GM20000 (cell line): ENCODE measurements at regions not wholly inside any gene's neighbourhood (a gene's known extent, or its start where the extent isn't known, plus 50 kb on each side); places are given as distances from the start of the nearest gene placed in this dataset.

Experiments
- DNase-seq: peaks from one replicate; pipeline ENCODE4 v3.0.0; 2012; ENCODE audit warnings: low spot score
- TF ChIP-seq, protein P1 (sequence below): IDR thresholded peaks from 2 replicates; pipeline ENCODE4 v1.5.1; 2012; ENCODE audit warnings: mild to moderate bottlenecking, control low read depth; ENCODE audit errors: extremely low read depth, missing control alignments

DNA sequence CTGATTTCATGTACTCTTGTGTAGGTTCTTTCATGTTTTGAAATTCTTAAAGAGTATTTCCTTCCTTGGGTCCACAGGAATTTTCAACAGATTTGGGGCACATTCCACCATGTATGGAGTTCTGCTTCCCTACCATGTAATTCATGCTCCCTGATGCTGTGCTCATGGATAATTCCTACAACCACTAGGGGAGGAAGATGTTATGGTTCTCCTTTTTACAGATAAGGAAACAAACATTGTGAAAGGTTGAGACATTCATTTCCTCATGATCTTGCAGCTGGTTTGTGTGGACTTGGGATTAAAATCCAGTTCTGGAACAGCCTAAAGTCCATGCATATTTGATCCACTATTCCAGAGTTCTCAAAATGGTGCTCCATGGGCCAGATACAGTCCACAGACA, 174.9 kb upstream of the FRMD4B start:
- DNase-seq = no peak
- TF ChIP-seq, protein P1, sequence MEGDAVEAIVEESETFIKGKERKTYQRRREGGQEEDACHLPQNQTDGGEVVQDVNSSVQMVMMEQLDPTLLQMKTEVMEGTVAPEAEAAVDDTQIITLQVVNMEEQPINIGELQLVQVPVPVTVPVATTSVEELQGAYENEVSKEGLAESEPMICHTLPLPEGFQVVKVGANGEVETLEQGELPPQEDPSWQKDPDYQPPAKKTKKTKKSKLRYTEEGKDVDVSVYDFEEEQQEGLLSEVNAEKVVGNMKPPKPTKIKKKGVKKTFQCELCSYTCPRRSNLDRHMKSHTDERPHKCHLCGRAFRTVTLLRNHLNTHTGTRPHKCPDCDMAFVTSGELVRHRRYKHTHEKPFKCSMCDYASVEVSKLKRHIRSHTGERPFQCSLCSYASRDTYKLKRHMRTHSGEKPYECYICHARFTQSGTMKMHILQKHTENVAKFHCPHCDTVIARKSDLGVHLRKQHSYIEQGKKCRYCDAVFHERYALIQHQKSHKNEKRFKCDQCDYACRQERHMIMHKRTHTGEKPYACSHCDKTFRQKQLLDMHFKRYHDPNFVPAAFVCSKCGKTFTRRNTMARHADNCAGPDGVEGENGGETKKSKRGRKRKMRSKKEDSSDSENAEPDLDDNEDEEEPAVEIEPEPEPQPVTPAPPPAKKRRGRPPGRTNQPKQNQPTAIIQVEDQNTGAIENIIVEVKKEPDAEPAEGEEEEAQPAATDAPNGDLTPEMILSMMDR = no peak

DNA sequence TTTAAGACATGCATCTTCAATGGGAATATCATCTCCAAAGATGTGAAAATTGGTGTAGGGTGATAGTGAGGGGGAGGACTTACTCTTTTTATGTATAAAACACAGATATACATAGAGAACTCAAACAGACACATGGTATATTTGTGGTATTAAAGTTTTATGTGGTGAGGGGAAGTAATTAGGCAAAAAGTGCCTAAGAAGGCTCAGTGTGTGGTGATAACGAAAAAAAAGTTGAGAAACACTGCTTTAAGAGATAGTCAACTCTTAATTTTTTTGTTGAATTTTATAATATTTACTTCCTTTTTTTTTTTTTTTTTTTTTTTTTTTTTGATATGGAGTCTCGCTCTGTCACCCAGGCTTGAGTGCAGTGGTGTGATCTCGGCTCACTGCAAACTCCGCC, 174.2 kb upstream of the FRMD4B start:
- TF ChIP-seq, protein P1 = no peak
- DNase-seq = no peak

DNA sequence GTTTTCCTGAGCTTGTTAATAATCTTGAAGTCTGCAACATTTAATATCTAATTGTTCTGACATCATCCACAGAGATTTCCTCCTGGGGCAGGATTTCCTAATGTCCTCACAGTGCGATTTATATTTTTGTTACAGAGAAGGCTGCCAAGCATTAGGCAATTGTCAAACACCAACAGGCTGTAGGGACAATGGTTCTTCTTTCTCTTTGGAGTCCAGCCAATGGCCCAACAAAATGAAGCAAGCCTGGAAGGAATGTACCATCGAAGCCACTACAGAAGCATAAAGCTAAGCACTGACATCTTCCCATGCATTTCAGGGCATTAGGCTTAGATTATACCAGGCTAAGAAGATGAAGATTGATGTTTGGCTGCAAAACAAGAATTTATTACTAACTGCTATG, 173.0 kb upstream of the FRMD4B start:
- TF ChIP-seq, protein P1 = no peak
- DNase-seq = no peak

DNA sequence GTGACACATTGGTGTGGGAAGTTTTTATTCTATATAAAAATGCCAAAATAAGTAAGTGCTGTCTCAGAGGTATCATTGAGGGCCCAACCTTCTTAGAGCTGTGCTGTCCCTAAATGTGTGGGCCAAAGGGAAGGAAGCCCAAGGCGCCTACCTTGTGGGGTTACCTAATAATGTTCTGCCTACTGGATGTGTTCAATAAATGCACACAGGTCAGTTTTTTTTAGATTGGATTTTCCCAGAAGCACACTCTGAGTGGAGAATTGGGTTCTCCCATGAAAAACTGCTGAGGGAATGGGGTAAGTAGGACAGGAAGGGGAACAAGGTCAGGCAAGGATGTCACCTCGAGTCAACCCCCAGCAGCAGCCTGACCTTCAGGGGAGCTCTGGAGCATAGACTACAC, 168.7 kb upstream of the FRMD4B start:
- DNase-seq = no peak
- TF ChIP-seq, protein P1 = no peak

DNA sequence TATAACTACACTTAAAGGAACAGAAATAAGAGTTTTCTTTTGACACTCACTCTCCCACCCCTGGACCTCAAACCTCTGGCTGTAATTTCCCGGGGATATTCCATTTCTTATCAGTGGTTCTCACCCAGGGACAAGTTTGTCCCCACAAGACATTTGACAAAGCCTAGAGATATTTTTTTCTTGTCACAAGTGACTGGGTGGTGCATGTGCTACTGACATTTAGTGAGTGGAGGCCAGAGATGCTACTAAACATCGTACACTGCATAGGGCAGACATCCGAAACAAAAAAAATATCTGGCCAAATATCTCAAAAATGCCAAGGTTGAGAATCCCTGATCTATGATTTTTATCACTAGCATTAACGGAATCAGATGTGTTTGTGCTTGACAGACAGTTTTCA, 168.0 kb upstream of the FRMD4B start:
- TF ChIP-seq, protein P1 = no peak
- no peak for DNase-seq

DNA sequence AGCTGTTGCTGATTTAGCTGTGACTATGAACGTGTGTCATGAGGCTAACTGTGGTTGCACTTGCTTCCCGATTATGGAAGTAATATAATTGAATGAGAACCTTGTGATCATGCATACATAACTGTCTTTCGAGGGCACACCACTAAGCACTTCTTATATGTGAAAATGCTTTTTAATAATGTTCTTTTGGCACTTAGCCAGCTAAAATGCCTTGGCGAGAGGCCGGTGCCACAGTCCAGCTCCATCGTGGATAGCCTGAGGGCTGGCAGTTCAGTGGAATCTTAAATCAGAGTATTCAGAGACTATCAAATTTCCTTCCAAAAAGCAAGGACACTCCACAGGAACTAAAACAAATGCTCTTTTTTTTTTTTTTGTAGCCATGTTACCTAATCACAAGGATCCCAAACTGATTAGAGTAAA, 161.6 kb upstream of the FRMD4B start:
- TF ChIP-seq, protein P1 = no peak
- DNase-seq = no peak

DNA sequence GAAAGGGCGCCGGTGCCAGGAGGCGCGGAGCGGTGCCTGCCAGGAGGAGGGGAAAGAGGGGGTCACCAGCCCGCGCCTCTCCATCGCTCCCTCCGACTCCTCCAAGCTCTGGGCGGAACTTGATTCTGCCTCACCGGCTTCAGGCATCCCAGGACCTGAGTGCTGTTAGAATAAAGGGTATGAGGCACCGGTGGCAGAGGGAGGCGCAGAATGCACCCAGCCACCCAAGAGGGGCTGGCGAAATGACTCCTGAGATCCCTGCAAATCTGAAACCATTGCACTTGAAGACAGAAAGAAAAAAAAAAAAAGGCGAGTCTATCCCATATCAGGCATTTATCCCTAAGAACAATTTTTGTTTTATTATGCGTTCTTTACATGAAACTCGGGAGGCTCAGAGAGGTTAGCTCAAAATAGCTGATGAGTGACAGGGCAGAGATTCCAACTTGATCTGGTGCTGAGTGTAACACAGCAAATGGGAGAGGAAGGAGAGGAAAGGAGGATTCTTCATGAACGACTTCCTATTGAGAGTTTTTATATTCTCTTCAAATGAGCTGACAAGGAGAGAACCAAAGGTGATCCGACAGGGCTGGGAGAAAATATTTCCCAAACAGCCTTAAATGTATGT, 157.0 kb upstream of the FRMD4B start:
- TF ChIP-seq, protein P1 = no peak
- DNase-seq = no peak
